ENCODE measurements at regions not wholly inside any gene's neighbourhood (a gene's known extent, or its start where the extent isn't known, plus 50 kb on each side); places are given as distances from the start of the nearest gene placed in this dataset.
"Not testable (repeated sequence)": the region's sequence is repeated elsewhere in the genome, so short reads cannot be mapped to it uniquely, and the experiment has no call there.

DNA sequence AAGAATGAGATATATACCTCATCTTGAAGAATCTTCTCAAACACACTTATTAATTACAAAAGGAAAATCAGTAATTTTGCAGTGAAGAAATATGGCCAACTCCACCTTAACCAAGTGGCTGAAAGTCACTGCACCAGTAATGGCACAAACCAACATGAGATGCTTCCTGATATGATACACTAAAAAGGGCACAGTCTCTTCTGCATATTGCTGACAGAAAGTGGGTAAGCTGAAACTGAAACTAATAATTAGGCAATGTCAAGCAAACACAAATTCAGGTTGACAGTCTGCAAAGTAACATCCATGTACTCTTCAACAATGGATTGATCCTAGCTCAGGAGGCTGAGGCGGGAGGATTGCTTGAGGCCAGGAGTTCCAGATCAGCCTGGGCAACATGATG is 56.1 kb downstream of the ZNF22 start:
- not testable (repeated sequence) for DNase-seq

GRCh38 chr10:45058580-45058979 is 57.9 kb downstream of the ZNF22 start:
- DNase-seq: no peak

DNA sequence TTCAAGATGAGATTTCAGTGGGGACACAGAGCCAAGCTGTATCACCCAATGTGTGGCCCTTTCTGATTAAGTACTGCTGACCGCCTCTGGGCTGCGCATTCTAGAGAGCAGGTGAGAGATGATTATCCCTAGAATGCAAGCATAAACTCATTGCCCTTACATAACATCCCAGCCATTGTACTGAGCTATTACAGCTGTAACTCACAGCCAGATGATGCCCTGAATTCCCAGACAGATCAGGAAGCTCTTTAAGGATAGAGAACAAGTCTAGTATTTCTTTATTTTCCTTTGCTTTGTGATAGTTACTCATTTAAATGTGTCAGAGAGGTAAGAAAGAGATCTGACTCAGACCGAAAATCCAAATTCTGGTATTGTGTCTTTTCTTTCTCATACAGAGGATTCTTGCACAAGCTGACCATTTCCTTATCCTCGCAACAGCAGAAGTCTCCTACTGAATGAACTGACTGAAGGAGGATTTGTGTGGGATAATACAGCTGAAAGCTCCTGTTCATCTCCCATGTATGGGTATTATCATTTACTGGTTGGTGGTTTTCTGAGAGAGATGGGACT is 58.4 kb downstream of the ZNF22 start:
- no peak for DNase-seq

DNA sequence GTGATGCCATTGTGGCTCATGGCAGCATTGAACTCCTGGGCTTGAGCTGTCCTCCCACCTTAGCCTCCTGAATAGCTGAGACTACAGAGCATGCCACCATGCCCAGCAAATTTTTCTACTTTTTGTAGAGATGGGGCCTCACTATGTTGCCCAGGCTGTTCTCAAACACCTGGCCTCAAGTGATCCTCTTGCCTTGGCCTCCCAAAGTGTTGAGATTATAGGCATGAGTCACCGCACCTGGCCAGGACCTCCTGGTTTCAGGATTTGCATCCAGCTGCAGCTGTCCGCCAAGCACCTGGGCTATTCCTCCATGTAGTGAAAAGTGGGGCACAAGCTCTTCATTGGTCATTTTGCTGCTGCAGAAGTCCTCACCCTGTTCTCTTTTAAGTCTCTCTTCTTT is 58.9 kb downstream of the ZNF22 start:
- no peak for DNase-seq

- no peak for DNase-seq
Measured at GRCh38 chr10:45061982-45062381, 61.3 kb downstream of the ZNF22 start.

DNA sequence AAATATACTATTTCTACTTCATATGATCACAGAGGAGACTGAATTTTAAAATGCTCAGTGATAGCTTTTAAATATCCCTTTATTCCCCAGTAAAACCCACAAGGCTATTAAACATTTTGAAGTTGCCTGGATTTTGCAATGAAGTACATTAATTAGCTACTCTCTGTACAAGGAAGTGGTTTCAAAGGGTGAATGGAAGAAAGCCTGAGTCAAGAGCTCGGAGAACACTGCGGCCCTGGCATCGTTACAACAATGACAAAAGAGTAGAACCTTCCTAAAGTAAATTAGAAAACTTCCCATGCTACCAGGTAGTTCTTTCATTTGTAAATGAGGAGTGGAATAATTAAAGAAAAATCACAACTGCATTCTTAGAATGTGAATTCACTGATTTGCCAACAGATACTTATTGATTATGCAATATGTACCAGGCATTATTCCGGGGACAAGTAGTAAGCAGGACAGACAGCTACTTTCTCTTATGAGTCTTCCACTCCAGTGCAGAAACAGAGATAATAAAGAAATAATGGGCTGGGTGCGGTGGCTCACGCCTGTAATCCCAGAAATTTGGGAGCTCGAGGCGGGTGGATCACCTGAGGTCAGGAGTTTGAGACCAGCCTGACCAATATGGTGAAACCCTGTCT is 63.0 kb downstream of the ZNF22 start:
- DNase-seq: no peak

DNA sequence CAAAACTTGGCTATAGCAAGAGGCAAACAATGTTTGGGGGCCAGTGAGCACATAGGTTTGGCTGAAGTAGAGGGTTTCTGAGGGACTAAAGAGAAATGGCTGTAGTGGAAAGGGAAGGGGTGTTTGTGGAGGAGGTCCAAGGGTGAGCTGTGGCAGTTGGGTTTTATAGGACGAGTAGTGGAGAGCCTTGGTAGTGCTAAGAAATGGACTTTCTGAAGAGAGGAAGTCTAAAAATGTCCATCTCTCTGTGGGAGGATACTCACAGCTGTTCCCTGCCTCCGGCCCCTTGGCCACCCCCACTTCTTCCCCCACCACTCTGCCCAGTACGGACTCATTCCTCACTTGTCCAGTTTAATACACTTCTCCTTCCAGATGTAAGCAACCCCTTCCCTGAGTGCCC is 64.3 kb downstream of the ZNF22 start:
- DNase-seq: no peak

GRCh38 chr10:45071043-45071813 is 70.5 kb downstream of the ZNF22 start:
- no peak for DNase-seq

GRCh38 chr10:45075216-45075615 is 74.5 kb downstream of the ZNF22 start:
- no peak for DNase-seq

DNA sequence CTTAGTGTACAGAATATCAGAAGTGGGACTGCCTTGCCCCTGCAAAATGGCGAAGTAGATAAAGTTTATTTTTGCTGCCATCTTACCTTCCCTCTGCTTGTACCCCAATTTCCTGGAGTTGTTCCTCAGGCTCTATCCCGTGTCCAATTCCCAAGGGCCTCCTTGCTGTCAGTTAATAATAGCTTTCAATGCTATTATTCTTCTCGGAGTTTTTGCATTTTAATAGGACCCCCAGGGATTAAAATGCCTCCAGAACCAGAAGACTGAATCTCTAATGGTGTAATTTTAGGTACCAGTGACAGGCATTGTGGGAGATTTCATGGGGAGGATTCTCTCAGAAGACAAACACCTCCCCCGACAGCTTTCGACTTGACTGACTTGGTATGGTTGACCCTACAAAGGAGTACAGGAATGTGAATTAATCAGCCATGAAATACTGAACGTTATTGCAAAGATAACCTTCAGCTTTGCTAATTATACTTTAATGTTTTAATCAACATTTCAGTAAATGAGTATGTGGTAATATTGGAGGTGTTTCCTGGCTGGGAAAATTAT is 75.2 kb downstream of the ZNF22 start:
- DNase-seq: no peak

DNA sequence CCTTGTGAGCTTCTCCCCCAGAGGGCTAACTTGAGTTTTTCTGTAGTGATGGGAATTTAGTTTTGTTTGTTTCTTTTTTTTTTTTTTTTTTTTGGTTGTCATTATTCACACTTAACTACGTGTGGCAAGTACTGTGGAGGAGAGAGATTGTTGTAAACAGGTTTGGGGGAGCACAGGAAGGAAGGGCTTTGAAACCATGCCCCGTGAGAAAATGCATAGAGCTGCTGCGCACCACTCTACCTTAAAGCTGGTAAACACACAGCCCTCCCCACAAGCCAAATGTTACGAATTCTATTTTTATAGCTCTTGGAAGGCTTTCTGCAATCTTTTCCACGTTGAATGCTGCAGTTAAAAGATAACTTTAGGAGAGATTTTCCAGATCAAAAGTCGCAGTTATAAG is 76.2 kb downstream of the ZNF22 start:
- no peak for DNase-seq

DNA sequence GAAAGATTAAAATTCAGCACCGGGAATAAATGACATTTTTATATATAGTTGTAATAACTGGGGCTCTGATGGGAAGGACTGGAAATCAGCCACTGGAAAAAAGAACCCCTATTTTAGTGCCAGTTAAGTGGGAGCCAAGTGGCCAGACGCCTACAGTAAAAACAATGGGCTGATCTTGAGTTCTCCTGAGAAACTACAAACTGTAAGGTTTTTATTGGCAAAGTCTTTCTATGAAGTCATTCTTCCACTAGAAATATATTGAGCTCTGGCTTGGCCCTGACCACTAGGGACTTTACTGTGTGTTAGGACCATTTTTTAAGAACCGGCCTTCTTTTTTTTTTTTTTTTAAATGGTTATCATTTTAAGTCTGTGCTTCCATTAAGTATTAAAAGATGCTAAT is 79.6 kb downstream of the ZNF22 start:
- no peak for DNase-seq

GRCh38 chr10:45082176-45082575 is 81.5 kb downstream of the ZNF22 start:
- DNase-seq: no peak

- no peak for DNase-seq
Measured at GRCh38 chr10:45091968-45092367, 91.2 kb downstream of the ZNF22 start.

GRCh38 chr10:45093945-45094344 is 93.2 kb downstream of the ZNF22 start:
- no peak for DNase-seq

GRCh38 chr10:45095286-45095685 is 94.6 kb downstream of the ZNF22 start:
- DNase-seq: no peak

DNA sequence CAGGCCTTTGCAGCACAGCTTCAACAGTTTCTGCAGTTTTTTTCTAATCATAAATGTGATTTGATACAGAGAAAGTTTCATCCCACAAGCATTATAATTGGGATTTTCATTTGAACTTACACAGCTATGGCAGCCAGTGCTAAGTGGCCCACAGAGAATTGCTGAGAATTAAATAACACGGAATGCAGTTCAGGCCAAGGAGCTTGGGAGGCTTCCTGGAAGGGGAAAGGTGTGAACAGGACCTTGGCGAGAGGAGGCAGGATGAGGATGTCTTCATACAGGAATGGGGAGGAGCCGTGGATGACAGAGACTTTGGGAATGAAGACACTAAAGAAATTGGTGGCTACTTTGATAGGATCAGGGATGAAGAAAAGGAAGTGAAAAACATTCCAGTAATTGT is 95.3 kb downstream of the ZNF22 start:
- DNase-seq: no peak

GRCh38 chr10:45100429-45100828 is 99.7 kb downstream of the ZNF22 start:
- no peak for DNase-seq

GRCh38 chr10:45104674-45105073 is 104.0 kb downstream of the ZNF22 start:
- no peak for DNase-seq

GRCh38 chr10:45105309-45105708 is 104.6 kb downstream of the ZNF22 start:
- DNase-seq: not testable (repeated sequence)

DNA sequence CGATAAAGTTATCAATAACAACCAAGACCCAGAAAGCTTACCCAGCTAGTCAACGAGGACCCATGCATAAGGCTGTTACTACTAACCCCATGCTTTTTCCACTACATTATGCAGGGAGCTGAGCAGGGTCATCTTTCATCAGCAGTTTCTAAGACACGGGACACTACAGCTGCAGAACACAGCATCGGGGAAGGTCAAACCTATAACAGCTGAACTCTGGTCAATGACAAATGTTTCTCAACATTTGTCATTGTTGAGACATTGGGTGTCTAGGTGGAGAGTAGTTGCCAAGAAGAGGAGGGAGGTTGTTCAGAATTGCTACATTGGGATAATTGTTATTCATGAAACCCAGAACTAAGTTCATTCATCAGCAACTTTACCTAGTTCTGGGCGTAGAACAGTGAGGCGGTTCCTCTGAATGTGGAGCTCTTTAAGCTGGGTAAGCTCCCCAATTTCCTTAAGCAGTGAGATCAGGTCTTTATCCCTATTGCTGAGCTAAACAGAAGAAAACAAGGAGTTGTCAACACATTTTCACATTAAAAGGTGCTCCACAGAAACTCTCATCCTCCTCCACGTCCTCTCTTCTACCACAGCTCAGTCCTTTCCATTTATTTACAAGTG is 105.6 kb downstream of the ZNF22 start:
- no peak for DNase-seq

GRCh38 chr10:45111509-45111908 is 110.8 kb downstream of the ZNF22 start:
- no peak for DNase-seq

DNA sequence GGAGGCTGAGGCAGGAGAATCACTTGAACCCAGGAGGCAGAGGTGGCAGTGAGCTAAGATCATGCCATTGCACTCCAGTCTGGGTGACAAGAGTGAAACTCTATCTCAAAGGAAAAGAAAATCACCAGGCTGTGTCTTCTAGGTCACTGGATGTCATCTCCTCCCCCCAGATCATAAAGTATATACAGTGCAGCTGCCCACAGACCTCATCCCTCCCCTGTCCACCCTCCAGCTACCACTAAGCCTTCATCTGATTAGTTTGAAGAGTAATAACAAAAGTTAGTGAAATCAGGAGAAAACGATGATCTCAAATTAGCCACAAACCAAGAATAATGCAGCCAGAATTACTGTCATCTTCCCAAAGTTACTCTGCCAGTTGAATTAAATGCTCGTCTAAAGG is 117.2 kb downstream of the ZNF22 start:
- not testable (repeated sequence) for DNase-seq

DNA sequence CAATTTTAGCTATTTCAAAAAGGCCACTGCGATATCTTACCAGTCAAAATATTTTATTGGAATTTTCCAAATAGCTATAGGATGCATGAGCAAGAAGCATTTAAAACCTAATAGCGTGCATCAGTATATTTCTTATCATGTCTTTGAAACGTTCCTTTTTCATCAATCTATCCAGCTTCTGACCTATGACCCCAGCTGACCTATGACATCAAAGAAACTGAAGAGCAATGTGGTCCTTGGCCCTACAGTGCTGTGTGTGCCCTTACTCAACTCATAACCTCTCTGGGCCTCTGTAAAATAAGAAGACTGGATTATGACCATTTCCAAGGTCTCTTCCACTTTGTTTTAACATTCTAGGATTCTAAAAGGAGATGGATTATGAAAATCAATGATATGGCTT is 118.2 kb downstream of the ZNF22 start:
- no peak for DNase-seq

Measured in NCI-H510A (cell line).